ENCODE measurements at regions not wholly inside any gene's neighbourhood (a gene's known extent, or its start where the extent isn't known, plus 50 kb on each side); places are given as distances from the start of the nearest gene placed in this dataset.

GRCh38 chr15:47184003-47184907 is 533.0 kb upstream of the SEMA6D start:
- H3K4me3 ChIP-seq (ENCODE audit: control insufficient read depth, low read depth, low read length) = no peak overlapping the region
- TF ChIP-seq CTCF (conservative IDR thresholded peaks at IDR 0.05; ENCODE audit: control insufficient read depth, insufficient read depth, low read depth, low read length) = no peak
- peak; percentile 11 for DNase-seq (ENCODE audit: low read depth)

DNA sequence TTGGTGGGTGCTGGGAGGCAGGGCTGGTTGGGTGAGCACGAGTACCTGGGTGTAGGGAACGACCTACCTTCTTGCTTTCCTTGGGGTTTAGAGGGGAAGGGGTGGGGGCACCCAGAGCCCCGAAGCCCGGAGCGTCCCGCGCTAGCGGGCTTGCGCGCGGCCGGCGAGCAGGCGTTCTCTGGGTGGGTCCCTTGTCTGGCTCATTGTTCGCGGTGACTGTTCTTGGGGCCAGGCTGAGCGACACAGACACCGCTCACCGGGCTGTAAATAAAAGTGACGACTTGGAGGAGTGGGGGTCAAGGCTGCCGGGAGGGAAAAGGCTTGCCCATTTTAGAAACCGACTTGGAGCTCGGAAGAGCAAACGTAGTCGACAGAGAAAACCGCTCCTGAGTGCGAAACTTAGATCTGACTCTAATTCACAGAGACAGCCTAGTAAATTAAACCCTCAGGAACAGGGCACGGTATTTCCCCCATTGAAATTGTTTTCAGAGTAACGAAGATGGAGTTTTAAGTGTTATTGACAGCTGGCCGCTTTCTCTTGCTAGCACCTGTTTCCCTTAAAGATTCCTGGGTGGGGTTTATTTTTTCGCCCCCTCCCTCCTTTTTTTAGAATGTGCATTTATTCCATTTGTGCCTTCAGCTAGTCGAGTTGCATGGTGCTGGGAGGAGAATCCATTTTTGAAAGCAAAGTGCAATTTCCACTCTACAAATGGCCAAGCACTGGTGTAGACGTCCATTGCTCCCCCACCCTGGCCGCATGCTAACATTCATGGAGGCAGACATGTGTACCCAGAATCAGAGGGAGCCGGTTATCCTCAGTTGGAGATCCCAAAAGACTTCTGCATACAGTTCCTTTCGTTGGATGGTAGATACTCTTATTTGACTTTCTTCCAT is 532.1 kb upstream of the SEMA6D start:
- H3K4me3 ChIP-seq (ENCODE audit: control insufficient read depth, low read depth, low read length) = no peak overlapping the region
- no peak for DNase-seq (ENCODE audit: low read depth)

GRCh38 chr15:47186075-47186474 is 531.2 kb upstream of the SEMA6D start:
- H3K4me3 ChIP-seq (ENCODE audit: control insufficient read depth, low read depth, low read length) = no peak overlapping the region
- no peak for TF ChIP-seq CTCF (conservative IDR thresholded peaks at IDR 0.05; ENCODE audit: control insufficient read depth, insufficient read depth, low read depth, low read length)
- DNase-seq (ENCODE audit: low read depth) = no peak

More for the DNA sequence above, 532.1 kb upstream of the SEMA6D start:
- no peak for TF ChIP-seq CTCF (conservative IDR thresholded peaks at IDR 0.05; ENCODE audit: control insufficient read depth, insufficient read depth, low read depth, low read length)

DNA sequence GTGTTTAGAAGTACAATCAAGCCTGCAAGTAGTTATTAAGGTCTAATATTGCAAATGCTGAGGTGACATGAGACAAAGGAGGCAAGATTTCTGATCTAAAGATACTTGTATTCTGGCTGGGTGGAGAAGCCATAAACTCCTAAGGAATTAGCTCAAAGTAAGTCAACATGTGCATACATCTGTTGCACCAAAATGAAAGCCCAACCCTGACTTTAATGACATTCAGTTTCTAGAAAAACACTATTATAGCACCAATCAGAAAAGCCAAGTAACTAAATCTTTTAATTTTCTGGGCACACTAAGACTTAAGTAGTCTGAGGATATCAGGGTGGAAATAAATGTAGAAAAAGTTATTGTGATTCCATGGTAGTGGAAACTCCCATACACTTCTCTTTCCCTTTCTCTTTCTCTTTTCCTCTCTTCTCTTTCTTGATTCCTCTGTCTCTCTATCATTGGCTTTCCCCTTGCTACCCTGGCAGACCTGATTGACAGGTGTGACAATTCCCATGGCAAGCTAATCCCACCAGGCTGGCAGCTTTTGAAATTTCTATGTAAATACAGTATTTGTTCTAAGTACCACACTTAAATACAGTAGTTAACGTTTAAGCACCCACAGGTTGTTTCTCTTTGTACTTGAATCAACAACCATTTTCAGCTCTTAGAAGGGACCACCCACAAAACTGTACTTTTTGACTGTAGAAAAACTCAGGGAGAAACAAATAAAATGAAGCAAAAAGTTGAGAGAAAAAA is 528.4 kb upstream of the SEMA6D start:
- no peak overlapping the region for H3K4me3 ChIP-seq (ENCODE audit: control insufficient read depth, low read depth, low read length)
- TF ChIP-seq CTCF (conservative IDR thresholded peaks at IDR 0.05; ENCODE audit: control insufficient read depth, insufficient read depth, low read depth, low read length) = no peak
- DNase-seq (ENCODE audit: low read depth) = no peak

DNA sequence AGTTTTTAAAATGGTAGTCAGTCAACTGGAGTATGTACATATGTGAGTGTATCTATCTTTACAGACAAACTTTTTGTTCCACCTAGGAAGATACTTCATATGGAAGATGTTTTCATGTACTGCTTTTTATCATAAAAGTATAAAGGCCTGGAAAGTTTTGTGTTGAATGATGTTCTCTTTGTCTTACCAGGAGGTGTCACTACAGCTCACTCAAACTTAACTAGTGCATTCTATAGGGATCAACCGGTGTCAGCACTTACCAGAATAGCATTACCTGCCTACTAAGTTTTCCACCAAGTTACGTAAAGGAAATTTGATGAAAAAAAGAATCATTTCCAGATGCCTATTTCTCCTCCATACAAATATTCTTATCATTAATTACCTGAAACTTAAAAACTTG is 522.6 kb upstream of the SEMA6D start:
- peak; percentile 42 for DNase-seq (ENCODE audit: low read depth)
- H3K4me3 ChIP-seq (ENCODE audit: control insufficient read depth, low read depth, low read length) = no peak overlapping the region
- TF ChIP-seq CTCF (conservative IDR thresholded peaks at IDR 0.05; ENCODE audit: control insufficient read depth, insufficient read depth, low read depth, low read length) = peak; percentile 31

- DNase-seq (ENCODE audit: low read depth) = peak; percentile 80
- peak; percentile 83 for TF ChIP-seq CTCF (conservative IDR thresholded peaks at IDR 0.05; ENCODE audit: control insufficient read depth, insufficient read depth, low read depth, low read length)
- no peak overlapping the region for H3K4me3 ChIP-seq (ENCODE audit: control insufficient read depth, low read depth, low read length)
These were observed 521.3 kb upstream of the SEMA6D start for GRCh38 chr15:47196048-47196447.
